KG1 (cell line): ENCODE measurements at regions not wholly inside any gene's neighbourhood (a gene's known extent, or its start where the extent isn't known, plus 50 kb on each side); places are given as distances from the start of the nearest gene placed in this dataset.

Experiments
- DNase-seq: peaks from one replicate; lab custom pipeline; 2025; lab: John Stamatoyannopoulos, UW

- DNase-seq = no peak
Measured at GRCh38 chr5:124583469-124584350, 162.7 kb downstream of the ZNF608 start.

GRCh38 chr5:124582561-124582840 is 163.9 kb downstream of the ZNF608 start:
- DNase-seq = no peak

GRCh38 chr5:124581738-124582560 is 164.5 kb downstream of the ZNF608 start:
- no peak for DNase-seq

- DNase-seq = no peak
Measured at GRCh38 chr5:124580925-124581737, 165.3 kb downstream of the ZNF608 start.

- DNase-seq = no peak
Measured at GRCh38 chr5:124580512-124580911, 165.9 kb downstream of the ZNF608 start.

GRCh38 chr5:124576848-124577409 is 169.5 kb downstream of the ZNF608 start:
- no peak for DNase-seq

GRCh38 chr5:124575725-124576124 is 170.7 kb downstream of the ZNF608 start:
- DNase-seq = no peak

- no peak for DNase-seq
Measured at GRCh38 chr5:124574521-124575436, 171.7 kb downstream of the ZNF608 start.

- no peak for DNase-seq
Measured at GRCh38 chr5:124572971-124573370, 173.5 kb downstream of the ZNF608 start.

- DNase-seq = no peak
Measured at GRCh38 chr5:124570285-124571035, 176.0 kb downstream of the ZNF608 start.

- no peak for DNase-seq
Measured at GRCh38 chr5:124566875-124567450, 179.5 kb downstream of the ZNF608 start.

- no peak for DNase-seq
Measured at GRCh38 chr5:124561451-124561850, 185.0 kb downstream of the ZNF608 start.

GRCh38 chr5:124560370-124560769 is 186.1 kb downstream of the ZNF608 start:
- no peak for DNase-seq

GRCh38 chr5:124557761-124558160 is 188.7 kb downstream of the ZNF608 start:
- DNase-seq = no peak

GRCh38 chr5:124554746-124555578 is 191.5 kb downstream of the ZNF608 start:
- no peak for DNase-seq

GRCh38 chr5:124553911-124554310 is 192.5 kb downstream of the ZNF608 start:
- no peak for DNase-seq

- no peak for DNase-seq
Measured at GRCh38 chr5:124552526-124552925, 193.9 kb downstream of the ZNF608 start.

GRCh38 chr5:124551939-124552279 is 194.5 kb downstream of the ZNF608 start:
- no peak for DNase-seq

GRCh38 chr5:124550731-124551130 is 195.7 kb downstream of the ZNF608 start:
- no peak for DNase-seq
